ENCODE measurements at regions not wholly inside any gene's neighbourhood (a gene's known extent, or its start where the extent isn't known, plus 50 kb on each side); places are given as distances from the start of the nearest gene placed in this dataset.
"Not testable (repeated sequence)": the region's sequence is repeated elsewhere in the genome, so short reads cannot be mapped to it uniquely, and the experiment has no call there.

GRCh38 chr7:83824214-83824613 lies 175.3 kb upstream of the SEMA3E start:
- no peak for DNase-seq

- DNase-seq, result no peak
Observed at GRCh38 chr7:83821866-83822265, 172.9 kb upstream of the SEMA3E start.

- no peak for DNase-seq
Observed at GRCh38 chr7:83820641-83821040, 171.7 kb upstream of the SEMA3E start.

GRCh38 chr7:83819911-83820310 lies 171.0 kb upstream of the SEMA3E start:
- DNase-seq, result no peak

GRCh38 chr7:83814480-83814879 lies 165.5 kb upstream of the SEMA3E start:
- DNase-seq, result no peak

GRCh38 chr7:83812563-83812962 lies 163.6 kb upstream of the SEMA3E start:
- DNase-seq, result not testable (repeated sequence)

GRCh38 chr7:83808982-83809381 lies 160.0 kb upstream of the SEMA3E start:
- no peak for DNase-seq

GRCh38 chr7:83807774-83808173 lies 158.8 kb upstream of the SEMA3E start:
- no peak for DNase-seq

- DNase-seq, result no peak
Observed at GRCh38 chr7:83806538-83806937, 157.6 kb upstream of the SEMA3E start.

GRCh38 chr7:83799333-83799732 lies 150.4 kb upstream of the SEMA3E start:
- no peak for DNase-seq

- no peak for DNase-seq
Observed at GRCh38 chr7:83798489-83798888, 149.6 kb upstream of the SEMA3E start.

GRCh38 chr7:83796760-83797159 lies 147.8 kb upstream of the SEMA3E start:
- DNase-seq, result no peak

- no peak for DNase-seq
Observed at GRCh38 chr7:83794829-83795228, 145.9 kb upstream of the SEMA3E start.

GRCh38 chr7:83793558-83793957 lies 144.6 kb upstream of the SEMA3E start:
- DNase-seq, result no peak

GRCh38 chr7:83791737-83792136 lies 142.8 kb upstream of the SEMA3E start:
- DNase-seq, result no peak

- no peak for DNase-seq
Observed at GRCh38 chr7:83786858-83787257, 137.9 kb upstream of the SEMA3E start.

GRCh38 chr7:83782628-83783027 lies 133.7 kb upstream of the SEMA3E start:
- no peak for DNase-seq

GRCh38 chr7:83778073-83778443 lies 129.1 kb upstream of the SEMA3E start:
- DNase-seq, result no peak

GRCh38 chr7:83777406-83778072 lies 128.6 kb upstream of the SEMA3E start:
- DNase-seq, result no peak

GRCh38 chr7:83769407-83769806 lies 120.5 kb upstream of the SEMA3E start:
- no peak for DNase-seq

- DNase-seq, result peak; percentile 2
Observed at GRCh38 chr7:83751217-83751616, 102.3 kb upstream of the SEMA3E start.

GRCh38 chr7:83749495-83749894 lies 100.6 kb upstream of the SEMA3E start:
- no peak for DNase-seq

- no peak for DNase-seq
Observed at GRCh38 chr7:83739527-83739926, 90.6 kb upstream of the SEMA3E start.

GRCh38 chr7:83738291-83738835 lies 89.4 kb upstream of the SEMA3E start:
- DNase-seq, result no peak

- no peak for DNase-seq
Observed at GRCh38 chr7:83732305-83732704, 83.4 kb upstream of the SEMA3E start.
